Kidney epithelial cell (primary cell): ENCODE measurements at regions not wholly inside any gene's neighbourhood (a gene's known extent, or its start where the extent isn't known, plus 50 kb on each side); places are given as distances from the start of the nearest gene placed in this dataset.
A peak's percentile ranks its signal among the peaks of the same experiment; 100 is the strongest.

Experiments
- DNase-seq: peaks from one replicate; pipeline ENCODE4 v3.0.0-alpha.2; 2010; ENCODE audit warnings: low read depth
- H3K27me3 ChIP-seq: 2 replicates; pipeline ENCODE4 v1.6.0; 2011; ENCODE audit warnings: low read length; ENCODE audit not compliant: control insufficient read depth, insufficient read depth
- H3K36me3 ChIP-seq: 2 replicates; pipeline ENCODE4 v1.5.1; 2011; ENCODE audit warnings: low read length; ENCODE audit not compliant: control insufficient read depth, insufficient read depth
- H3K4me3 ChIP-seq: 2 replicates; pipeline ENCODE4 v1.5.1; 2011; ENCODE audit warnings: low read depth, mild to moderate bottlenecking, control low read depth, low read length
- TF ChIP-seq, protein P1 (sequence below): IDR thresholded peaks from 2 replicates; pipeline ENCODE4 v1.5.1; 2011; ENCODE audit warnings: mild to moderate bottlenecking, moderate library complexity, low read length, control low read depth, inconsistent platforms; ENCODE audit not compliant: insufficient read depth, poor library complexity, severe bottlenecking

DNA sequence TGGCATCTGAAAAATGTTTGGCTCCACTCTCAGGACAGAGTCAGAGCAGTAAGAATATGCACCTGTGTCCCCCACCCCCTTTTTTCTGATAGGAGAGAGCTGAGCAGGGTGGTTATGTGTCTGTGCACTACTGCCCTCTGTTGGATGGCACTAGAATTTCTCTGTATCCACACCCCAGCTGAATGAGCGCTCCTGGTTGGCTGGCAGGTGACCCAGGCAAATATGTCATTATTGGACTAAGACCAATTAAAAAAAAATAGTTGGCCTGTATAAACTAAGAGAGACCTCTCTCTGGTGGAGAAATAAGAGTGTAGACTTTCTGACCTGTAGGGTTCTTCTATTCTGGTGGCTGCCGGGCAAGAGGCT is 107.0 kb downstream of the PTCSC3 start:
- no peaks in the 10 kb centered on the region for H3K27me3 ChIP-seq
- H3K36me3 ChIP-seq: no peaks in the 10 kb centered on the region
- no peak overlapping the region for H3K4me3 ChIP-seq
- DNase-seq: no peak
- TF ChIP-seq, protein P1, sequence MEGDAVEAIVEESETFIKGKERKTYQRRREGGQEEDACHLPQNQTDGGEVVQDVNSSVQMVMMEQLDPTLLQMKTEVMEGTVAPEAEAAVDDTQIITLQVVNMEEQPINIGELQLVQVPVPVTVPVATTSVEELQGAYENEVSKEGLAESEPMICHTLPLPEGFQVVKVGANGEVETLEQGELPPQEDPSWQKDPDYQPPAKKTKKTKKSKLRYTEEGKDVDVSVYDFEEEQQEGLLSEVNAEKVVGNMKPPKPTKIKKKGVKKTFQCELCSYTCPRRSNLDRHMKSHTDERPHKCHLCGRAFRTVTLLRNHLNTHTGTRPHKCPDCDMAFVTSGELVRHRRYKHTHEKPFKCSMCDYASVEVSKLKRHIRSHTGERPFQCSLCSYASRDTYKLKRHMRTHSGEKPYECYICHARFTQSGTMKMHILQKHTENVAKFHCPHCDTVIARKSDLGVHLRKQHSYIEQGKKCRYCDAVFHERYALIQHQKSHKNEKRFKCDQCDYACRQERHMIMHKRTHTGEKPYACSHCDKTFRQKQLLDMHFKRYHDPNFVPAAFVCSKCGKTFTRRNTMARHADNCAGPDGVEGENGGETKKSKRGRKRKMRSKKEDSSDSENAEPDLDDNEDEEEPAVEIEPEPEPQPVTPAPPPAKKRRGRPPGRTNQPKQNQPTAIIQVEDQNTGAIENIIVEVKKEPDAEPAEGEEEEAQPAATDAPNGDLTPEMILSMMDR: peak; percentile 74

- no peak overlapping the region for H3K4me3 ChIP-seq
- H3K36me3 ChIP-seq: no peaks in the 10 kb centered on the region
- TF ChIP-seq, protein P1: no peak
- H3K27me3 ChIP-seq: no peaks in the 10 kb centered on the region
- DNase-seq: no peak
Measured at GRCh38 chr14:36068777-36069534, 107.6 kb downstream of the PTCSC3 start.

GRCh38 chr14:36067428-36068187 is 108.9 kb downstream of the PTCSC3 start:
- no peaks in the 10 kb centered on the region for H3K36me3 ChIP-seq
- no peak for DNase-seq
- TF ChIP-seq, protein P1: no peak
- no peaks in the 10 kb centered on the region for H3K27me3 ChIP-seq
- no peak overlapping the region for H3K4me3 ChIP-seq

DNA sequence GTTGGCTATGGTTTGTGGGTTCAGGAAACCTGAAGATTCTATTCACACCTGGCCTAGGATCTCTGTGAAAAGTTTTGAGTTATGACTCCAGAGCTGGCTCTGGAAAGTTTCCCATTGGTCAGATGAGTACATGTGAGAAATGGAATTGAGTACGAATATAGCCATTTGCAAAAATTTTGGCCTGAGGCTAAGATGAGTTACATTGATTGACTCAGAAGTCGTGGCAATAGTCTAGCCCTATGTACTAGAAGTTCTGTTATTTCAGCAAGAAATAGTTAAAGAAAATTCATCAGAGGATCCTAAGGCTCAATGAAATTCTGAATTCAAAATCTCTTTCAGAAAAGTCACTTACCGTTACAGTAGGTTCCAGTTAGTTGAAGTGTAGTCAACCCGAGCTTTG is 109.9 kb downstream of the PTCSC3 start:
- Histone ChIP-seq H3K27me3 (no peaks in the 10 kb centered on the region), H3K36me3 (no peaks in the 10 kb centered on the region), H3K4me3 (no peak overlapping the region)
- DNase-seq: no peak
- TF ChIP-seq, protein P1: no peak

GRCh38 chr14:36065831-36066230 is 110.7 kb downstream of the PTCSC3 start:
- no peaks in the 10 kb centered on the region for H3K36me3 ChIP-seq
- TF ChIP-seq, protein P1: no peak

More at GRCh38 chr14:36065831-36066230, 110.7 kb downstream of the PTCSC3 start:
- Histone ChIP-seq H3K27me3 (no peaks in the 10 kb centered on the region), H3K4me3 (no peak overlapping the region)
- no peak for DNase-seq
